Activated CD4-positive, alpha-beta T cell treated with anti-CD3 and anti-CD28 coated beads, Interleukin-2, Interleukin-6, amounts not matched to agents 100 ng/mL and 50 ng/mL, durations not matched to agents 16 hours and 8 hours (primary cell): ENCODE measurements at regions not wholly inside any gene's neighbourhood (a gene's known extent, or its start where the extent isn't known, plus 50 kb on each side); places are given as distances from the start of the nearest gene placed in this dataset.
"Not testable (repeated sequence)": the region's sequence is repeated elsewhere in the genome, so short reads cannot be mapped to it uniquely, and the experiment has no call there.

Experiments
- DNase-seq: peaks from one replicate; pipeline ENCODE4 v3.0.0-alpha.2; 2020

DNA sequence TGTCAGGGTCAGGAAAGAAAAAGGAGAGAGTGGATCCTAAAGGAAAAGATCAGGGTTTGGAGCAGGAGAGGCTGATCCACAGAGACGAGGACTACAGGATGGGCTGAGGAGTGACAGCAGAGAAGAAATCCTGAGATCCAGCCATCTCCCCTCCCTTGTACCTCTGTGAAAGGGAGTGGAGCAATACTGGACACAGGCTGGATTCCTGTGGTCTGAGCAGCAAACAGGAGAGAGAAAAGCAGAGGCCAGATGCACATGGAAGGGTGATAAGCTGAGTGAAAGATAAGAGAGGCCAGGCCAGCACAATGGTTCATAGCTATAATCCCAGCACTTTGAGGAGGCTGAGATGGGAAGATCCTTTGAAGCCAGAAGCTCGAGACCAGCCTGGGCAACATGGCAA, 472.1 kb upstream of the TSHZ3 start:
- no peak for DNase-seq

DNA sequence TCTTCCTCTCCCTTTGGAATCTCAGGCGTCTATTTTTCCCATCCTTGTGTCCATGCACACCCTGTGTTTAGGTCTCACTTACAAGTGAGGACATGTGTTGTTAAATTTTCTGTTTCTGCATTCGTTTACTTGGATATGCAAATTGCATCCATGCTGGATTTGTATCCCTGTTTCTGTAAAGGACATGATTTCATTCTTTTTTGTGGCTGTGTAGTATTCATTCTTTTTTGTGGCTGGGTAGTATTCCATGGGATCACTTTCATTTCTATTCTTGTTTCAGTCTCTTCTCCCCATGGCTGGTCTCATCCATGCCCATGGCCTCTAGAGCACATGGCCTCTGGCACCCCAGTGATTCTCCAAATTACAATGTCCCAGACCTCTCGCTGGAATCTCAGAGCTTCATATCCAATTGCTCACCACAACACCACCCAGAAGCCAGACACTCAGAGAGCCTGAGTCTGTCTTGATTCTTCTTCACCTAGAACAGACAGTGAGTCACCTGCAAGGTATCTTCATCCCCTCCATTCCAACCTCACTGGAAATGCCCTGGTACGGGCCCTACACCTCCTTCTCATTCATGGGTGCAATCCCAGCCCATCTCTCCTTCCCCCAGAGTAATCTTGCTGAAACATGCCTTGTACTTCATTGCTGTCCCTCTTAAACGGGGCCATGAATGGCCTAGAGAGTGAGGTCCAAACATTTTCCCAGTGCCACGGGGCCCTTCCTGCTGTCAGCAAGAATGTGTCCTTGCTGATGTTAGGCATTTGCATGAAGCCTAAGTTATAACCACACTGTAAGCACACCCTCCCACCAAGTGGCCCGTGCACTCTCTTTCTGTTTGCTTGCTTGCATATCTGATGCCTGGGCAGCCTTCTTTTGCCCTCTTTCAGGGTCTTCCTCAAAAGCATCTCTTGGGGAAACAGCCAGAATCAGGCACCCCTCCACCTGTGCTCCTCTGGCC, 476.2 kb upstream of the TSHZ3 start:
- no peak for DNase-seq

DNA sequence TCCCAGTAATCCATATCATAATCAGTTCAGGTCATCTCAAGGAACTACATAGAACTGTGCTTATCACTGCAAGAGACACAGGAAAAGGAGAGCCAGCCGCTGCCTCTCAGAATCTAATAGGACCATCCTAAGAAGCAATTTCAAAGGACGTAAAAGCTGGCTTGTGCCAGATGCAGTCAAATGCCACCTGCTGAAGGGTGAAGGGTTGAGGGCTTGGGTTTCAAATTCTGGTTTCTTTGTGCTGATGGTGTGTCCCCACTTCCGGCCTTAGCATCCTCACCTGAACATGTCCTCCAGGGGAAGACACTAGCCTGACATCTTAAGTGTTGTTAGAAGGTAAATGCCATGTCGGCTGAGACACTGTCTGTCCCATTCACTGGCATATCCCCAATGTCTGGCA, 477.1 kb upstream of the TSHZ3 start:
- DNase-seq, result no peak

DNA sequence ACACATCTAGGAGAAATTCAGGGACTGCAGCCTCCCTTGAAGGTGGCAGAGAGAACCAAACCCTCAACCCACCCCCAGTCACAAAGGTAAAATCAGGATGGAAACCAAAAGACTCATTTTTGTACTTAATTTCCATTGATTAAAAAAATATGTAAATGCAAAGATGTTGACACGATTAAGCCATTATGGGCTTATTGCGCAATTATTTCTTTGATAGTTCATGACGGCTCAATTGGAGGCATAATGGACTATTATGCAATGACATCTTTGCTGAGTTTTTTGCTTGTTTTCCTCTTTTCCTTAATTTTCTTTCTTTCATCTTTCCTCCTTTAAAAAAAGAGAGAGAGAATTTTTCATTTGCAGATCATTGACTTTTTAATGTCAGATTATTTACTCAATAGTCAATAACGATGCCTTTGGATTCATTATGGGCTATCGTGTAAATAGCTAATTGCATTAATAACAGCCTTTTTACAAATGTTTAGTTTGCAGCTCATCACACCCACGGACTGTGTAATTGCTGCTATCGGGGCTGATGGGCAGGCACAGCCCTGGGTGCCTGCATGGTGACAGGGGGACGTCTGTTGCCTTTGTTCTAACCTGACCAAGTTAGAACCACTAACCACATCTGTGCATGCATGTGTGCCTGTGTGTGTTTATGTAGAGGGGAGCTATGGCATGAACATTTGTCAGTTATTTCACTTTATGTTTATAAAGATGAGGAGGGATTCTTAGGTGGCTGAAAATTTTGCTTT, 482.4 kb upstream of the TSHZ3 start:
- DNase-seq, result no peak

DNA sequence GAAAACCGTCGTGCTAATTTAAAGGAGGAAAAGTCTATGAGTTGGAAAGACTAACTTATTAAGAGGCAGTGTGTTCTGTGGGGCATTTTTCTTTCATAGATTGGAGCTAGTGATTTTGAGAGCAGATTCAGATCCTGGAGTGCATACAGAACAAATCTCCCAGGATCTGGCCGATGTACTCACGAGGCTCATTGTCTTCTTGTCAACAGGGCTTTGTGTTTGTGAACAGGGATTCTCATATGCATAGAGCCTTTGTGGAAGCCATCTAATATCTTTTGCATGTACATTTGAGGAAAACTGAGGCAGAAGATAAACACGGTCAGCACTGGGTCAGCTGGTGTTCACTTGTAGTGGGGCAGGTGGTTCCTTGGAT, 482.9 kb upstream of the TSHZ3 start:
- DNase-seq, result no peak

DNA sequence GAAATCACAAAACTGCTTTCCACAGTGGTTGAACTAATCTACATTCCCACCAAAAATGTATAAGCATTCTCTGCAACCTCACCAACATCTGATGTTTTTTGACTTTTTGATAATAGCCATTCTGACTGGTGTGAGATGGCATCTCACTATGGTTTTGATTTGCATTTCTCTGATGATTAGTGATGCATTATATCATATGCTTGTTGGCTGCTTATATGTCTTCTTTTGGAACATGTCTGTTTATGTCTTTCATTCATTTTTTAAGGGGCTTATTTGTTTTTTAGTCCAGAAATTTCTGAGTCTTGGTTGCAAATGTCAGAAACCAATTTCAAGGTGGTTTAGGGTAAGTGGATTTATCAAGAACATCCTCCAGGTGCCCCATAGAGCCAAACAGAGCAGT, 484.8 kb upstream of the TSHZ3 start:
- DNase-seq, result no peak

DNA sequence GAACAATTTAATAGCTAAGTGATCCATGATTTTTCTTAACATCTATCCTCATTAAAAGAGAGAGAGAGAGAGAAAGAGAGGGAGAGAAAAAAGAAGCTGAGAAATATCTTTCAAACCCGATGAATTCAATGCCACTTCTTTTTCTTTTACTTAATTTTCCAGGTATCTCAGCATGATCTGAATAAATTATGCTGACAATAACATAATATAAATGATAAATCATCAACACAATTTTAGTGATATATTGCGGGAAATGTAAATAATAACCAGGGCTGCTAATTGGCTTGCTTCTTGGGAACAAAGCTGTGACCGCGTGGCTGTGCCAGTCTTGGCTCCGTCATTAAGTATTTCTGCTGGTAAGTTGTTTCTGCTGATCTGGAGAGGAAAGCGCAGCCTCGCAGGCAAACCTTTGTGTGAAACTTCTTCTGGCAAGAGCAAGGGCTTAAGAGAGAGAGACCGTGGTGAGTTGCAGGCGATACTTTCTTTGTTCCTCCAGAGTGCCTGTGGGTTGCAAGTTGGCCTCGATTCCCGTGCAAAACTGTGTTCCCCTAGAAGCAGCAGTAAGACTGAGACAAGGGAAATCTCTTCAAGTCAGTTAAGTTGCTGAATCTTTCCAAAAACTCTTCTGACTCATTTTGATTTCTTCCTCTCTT, 489.1 kb upstream of the TSHZ3 start:
- no peak for DNase-seq

DNA sequence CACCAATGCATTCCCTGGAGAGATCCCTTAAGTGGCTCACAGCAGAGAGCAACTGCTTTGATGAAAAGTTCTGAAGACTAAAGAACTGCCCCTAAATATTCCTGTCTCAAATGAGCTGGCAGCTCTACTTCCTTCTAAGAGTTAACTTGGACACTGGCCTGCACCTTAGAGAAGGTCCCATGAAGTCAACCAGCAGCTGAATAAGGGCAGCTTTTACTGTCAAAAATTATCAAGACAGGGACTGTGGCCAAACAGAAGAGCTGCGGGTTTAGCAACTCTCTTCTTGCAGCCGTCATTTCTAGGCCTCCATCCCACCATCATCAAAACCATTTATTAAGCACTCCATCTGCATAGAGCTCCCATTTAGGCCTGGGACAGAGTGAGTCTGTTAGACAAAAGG, 491.1 kb upstream of the TSHZ3 start:
- no peak for DNase-seq

DNA sequence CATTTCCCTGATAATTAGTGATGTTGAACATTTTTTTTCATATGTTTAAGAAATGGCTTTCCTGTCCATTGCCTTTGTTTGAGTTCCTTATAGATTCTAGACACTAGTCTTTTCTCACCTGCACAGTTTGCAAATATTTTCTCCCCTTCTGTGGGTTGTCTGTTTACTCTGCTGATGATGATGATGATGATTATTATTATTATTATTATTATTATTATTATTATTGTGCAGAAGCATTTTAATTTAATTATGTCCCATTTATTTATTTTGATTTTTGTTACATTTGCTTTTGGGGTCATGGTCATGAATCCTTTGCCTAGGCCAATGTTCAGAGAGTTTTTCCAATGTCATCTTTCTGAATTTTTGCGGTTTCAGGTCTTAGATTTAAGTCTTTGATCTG, 492.5 kb upstream of the TSHZ3 start:
- DNase-seq, result no peak

DNA sequence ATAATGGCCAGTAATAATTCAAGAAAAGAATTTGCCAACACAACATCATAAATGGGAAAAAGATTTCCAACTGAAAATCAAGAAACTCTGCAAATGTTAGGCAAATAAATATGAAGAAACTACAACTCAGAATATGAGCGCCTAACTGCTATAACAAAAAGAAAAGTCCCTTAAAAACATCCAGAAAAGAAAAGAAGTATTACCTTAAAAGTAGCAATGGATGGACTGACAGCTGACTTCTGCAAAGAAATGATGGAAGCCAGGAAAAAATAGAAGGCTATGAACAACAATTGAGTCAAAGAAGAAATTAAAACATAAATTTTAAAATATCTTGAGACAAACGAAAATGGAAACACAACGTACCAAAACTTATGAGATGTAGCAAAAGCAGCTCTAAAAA, 482.3 kb upstream of the ZNF507 start:
- DNase-seq, result no peak

DNA sequence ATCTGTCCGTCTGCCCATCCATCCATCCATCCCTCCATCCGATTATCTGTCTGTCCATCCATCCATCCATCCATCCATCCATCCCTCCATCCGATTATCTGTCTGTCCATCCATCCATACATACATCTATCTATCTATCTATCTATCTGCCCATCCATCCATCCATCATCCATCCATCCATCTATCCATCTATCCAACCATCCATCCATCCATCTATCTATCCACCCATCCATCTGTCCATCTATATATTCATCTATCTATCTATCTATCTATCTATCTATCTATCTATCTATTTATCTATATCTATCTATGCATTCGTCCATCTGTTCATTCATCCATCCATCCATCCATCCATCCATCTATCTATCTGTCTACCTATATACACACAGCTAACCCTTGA, 471.1 kb upstream of the ZNF507 start:
- no peak for DNase-seq

DNA sequence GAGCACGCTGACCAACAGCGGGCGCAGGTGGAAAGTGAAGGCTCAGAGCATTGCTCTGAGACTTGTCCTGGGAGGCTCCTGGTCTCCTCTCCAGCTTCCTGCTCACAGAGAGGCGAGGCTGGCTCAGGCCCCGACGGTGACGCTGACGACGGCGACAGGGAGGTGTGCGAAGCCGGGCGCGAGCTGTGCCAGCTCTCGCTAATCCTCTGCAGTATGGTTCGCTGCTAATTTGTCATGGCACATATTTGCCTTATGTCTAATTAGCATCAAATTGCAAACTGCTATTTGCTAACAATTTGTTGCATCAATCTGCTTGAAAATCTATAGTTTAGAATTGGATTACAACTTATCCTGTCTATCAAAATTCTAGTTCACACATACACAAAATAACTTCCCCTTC, 469.8 kb upstream of the ZNF507 start:
- no peak for DNase-seq

DNA sequence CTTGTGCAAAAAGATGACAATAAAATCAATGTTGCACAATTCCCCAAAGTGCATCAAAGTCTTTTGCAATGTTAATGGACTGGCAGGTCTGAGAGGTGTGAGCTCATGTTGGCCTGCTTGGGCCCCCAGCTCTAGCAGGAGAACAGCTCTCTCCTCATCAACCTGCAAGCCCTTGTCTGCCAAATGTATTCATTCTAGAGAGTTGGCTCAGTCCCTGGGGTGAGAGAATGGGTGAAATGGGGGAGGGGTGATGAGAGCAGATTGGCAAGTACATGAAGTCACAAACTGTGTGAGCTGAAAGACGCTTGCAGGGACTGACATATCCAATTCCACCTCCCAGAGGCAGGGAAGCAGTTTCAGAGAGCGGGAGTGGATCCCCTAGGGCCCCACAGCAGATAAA, 465.1 kb upstream of the ZNF507 start:
- DNase-seq, result no peak

DNA sequence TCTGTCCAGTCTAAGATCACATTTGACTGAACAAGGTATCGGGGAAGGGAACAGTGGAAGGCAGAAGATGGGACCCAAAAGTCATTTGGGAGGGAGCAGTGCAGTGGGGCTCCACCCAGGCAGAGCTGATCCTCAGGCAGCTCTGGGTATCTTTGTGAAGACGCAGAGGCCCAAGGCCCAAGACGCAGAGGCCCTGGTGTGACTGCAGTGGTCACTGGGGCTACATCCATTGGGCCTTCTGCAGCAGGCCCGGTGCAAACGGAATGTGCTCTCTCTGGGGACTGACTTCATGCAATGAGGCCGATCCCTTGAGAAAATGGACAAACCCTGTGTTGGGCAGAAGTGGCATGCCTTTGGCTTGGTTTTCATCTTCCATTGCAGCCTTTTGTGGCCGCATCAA, 463.4 kb upstream of the ZNF507 start:
- DNase-seq, result no peak

DNA sequence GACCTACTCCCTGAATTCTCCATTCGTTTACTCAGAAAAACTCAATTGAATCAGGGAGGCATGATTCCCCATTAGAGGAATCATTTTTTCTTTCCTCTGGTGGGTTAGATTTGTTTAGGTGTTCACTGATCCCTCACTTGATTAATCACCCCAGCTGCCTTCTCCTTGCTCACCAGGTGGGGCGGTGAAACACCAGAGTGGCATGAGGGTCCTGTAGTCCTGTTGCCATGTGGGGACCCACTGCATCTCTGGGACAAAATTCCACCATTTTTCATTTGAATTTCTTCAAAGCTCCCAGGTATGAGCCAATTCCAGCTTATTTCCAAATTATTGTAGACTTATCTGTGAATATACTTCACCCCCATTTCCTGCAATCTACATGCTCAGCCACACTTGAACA, 462.7 kb upstream of the ZNF507 start:
- no peak for DNase-seq

DNA sequence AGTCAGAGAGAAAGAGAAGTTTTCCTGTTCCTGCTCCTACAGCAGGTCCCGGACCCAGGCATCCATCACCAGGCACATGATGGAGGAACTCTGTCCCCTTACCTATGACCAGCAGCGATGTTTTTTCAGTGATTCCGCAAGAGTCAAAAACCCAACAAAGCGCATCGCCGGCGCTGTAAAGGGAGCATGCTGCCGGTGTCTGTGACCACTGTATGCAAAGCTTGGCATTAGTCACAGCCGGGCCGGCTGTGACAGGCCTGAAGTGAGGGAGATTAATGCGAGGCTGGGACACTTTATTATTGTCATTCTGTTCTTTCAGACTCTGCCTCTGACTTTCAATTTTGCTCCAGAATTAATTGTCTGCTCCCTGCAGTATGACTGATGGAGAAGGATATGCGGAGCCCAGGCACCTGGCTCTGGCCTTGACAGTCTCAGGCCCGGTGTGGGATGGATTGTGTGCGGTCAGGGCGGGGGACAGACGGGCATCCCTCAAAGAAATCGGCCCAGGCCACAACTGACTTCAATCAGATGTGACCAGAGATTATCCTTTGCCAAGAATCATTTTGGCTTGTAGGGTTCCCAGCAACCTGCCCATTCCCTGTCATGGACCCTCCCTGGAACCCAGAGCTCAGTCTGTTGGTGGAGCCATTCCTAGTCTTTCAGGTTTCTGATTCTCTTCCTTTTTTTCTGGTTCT, 462.0 kb upstream of the ZNF507 start:
- DNase-seq, result no peak

DNA sequence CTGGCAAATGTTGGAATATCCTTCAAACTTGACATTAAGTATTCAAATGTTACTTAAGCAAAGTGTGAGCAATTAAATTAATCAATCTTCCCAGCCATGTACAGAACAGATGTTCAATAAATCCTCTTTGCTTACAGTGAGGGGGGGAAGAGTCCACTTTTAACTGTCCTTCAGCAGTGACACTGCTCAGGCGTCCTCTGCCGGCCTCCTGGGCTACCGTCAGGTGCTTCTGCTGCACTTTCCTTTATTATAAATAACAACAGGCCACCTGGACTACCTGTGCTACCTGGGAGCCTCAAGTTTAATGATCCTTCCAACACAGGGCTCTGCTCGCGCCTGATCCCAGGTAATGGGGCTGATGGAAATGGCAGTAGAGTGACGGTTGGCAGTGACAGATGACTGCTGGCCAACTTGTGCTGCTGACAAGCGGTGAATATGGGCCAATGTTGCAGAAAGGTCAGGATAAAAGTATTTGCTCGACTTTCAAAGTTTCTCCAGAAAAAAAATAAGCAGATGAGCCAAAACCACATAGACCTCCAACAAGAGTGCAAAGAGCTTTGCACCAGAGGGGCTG, 460.0 kb upstream of the ZNF507 start:
- no peak for DNase-seq

DNA sequence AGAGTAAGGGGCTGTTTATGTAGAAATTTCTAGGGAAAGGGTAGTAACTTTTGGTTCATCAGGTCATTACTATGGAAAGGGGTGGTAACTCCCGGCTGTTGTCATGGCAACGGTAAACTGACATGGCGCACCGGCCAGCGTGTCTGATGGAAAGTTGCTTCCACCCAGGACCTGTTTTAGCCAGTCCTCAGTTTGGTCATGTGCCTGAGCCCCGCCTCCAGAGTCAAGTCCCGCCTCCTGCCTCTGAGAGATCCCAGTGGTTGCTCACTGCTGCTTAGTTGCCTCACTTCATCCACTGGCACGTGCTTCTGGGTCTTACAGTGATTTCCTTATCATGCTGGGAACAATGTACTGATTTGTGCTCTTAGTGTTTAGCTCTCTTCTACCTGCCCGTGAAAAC, 455.2 kb upstream of the ZNF507 start:
- no peak for DNase-seq

DNA sequence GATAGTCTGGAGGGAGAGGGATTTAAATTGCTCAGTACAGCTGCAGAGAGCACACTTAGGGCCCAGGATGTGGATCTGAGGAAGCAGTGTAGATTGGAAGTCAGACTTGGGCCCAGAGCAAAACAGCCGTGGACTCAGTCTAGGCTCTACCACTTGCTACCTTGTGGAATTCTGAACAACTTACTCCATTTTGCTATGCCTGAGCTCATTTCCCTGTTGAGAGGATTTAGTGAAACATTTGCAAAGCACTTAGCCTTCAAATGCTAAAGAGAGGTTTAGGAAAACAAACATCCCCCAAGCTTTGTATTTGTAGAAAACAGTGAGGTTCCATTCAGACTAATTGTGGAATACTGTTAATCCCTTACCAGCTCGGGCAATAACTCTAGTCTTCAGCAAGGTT, 453.4 kb upstream of the ZNF507 start:
- DNase-seq, result no peak

DNA sequence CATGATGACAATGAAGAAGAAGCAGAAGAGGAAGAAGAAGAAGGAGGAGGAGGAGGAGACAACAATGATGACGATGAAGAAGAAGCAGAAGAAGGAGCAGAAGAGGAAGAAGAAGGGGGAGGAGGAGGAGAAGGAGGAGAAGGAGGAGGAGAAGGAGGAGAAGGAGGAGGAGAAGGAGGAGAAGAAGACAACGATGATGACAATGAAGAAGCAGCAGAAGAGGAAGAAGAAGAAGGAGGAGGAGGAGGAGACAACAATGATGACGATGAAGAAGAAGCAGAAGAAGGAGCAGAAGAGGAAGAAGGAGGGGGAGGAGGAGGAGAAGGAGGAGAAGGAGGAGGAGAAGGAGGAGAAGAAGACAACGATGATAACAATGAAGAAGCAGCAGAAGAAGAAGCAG, 451.9 kb upstream of the ZNF507 start:
- not testable (repeated sequence) for DNase-seq

DNA sequence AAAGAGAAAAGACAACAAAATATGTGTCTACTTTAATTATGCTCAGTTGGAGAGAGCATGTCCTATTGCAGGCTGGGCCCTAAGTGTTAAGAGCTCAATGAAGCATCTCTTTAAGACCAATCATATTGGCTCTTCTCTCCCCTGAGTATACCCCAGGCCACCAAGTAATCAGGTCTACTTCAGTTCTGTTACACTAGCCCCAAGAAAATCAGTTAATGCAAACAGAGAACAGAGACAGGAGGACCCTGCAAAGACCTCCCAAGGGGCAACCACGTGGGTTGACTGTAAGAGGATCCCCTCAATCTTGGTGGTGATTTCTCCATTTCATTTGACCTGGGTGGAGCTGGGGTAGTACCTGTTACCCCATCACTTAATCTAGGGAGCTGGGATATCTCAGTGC, 451.0 kb upstream of the ZNF507 start:
- DNase-seq, result no peak

DNA sequence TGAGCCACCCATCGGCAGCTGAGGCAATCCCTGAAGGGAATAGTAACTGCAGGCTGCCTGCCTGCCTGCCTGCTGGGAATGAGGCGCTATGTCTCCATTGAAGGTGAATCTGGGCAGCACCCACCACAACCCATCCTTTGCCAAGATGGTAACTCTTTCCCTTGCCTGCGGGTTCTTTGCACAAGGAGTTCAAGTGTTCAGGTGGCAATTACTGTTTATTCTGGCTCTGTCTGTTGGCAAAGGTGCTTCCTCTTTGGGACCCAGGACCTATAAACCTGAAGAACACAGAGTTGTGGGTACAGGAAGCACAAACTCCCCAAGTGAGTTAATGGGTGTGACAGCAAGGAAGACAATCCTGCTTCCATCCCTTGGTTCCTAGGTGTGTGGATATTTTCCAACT, 448.1 kb upstream of the ZNF507 start:
- no peak for DNase-seq

DNA sequence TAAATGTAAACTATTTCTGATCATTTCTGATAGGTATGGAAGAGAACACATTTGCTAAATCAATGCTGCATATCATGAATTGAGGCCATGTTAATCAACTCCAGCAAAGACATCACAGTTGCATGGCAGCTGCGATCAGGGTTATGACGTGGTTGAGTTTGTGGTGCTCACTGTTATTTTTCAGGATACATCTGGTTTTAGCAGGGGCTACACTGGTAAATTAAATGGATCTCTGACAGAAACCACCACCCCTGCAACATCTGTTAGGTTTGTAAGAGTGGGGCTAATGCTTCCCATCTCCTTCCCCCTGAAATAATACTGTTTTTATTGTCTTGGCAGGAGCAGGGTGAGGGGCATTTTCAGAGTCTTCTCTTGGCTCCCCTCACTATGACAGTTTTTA, 444.4 kb upstream of the ZNF507 start:
- DNase-seq, result no peak
